Activated CD4-positive, alpha-beta T cell treated with anti-CD3 and anti-CD28 coated beads, Interleukin-2, amount 10 ng/mL, durations not matched to agents 7 days and 5 days (primary cell): ENCODE measurements at regions not wholly inside any gene's neighbourhood (a gene's known extent, or its start where the extent isn't known, plus 50 kb on each side); places are given as distances from the start of the nearest gene placed in this dataset.

Experiments used
- CTCF ChIA-PET: fragments of 350-600 bp; sonication (Branson Sonifier 250); formaldehyde crosslinking; loops from one replicate; lab custom pipeline; 2021; ENCODE audit warnings: antibody characterized with exemption; lab: Charles Lee
- POLR2A ChIA-PET: fragments of 350-600 bp; sonication (Branson Sonifier 250); formaldehyde crosslinking; loops from one replicate; lab custom pipeline; 2021; ENCODE audit warnings: antibody characterized with exemption; lab: Charles Lee
- DNase-seq: peaks from one replicate; pipeline ENCODE4 v3.0.0-alpha.2; 2020
- H3K27ac Mint-ChIP-seq: one replicate; pipeline ENCODE4 v1.8.0; 2021; ENCODE audit warnings: mild to moderate bottlenecking, moderate library complexity, mixed read lengths
- H3K27me3 Mint-ChIP-seq: one replicate; pipeline ENCODE4 v1.8.0; 2021; ENCODE audit warnings: mixed read lengths
- H3K36me3 Mint-ChIP-seq: one replicate; pipeline ENCODE4 v1.8.0; 2021; ENCODE audit warnings: low read depth, mixed read lengths
- H3K4me1 Mint-ChIP-seq: one replicate; pipeline ENCODE4 v1.8.0; 2021; ENCODE audit warnings: mixed read lengths
- H3K4me3 Mint-ChIP-seq: one replicate; pipeline ENCODE4 v1.8.0; 2021; ENCODE audit warnings: mild to moderate bottlenecking, moderate library complexity, mixed read lengths
- H3K9me3 Mint-ChIP-seq: one replicate; pipeline ENCODE4 v1.8.0; 2021; ENCODE audit warnings: mixed read lengths

- ChIA-PET CTCF (interaction anchor here (0.5 to 1.2 kb wide), 2 partner anchors 10 to 322 kb away, joined by 3 read pairs; no protein-coding TSS in a partner anchor), POLR2A (no interaction called here)
- Mint-ChIP-seq H3K27ac (no peak overlapping the region), H3K4me3 (no peak overlapping the region), H3K4me1 (no peaks in the 10 kb centered on the region), H3K27me3 (peaks cover 12% of the 10 kb centered on the region), H3K9me3 (no peaks in the 10 kb centered on the region), H3K36me3 (no peaks in the 10 kb centered on the region)
- no peak for DNase-seq
These were observed 455.6 kb upstream of the ACVR2A start for GRCh38 chr2:147389218-147389617.

- no peaks in the 10 kb centered on the region for H3K9me3 Mint-ChIP-seq
- DNase-seq, result no peak
- ChIA-PET POLR2A (no interaction called here), CTCF (interaction anchor here (1.2 kb wide), 1 partner anchor 9 kb away, joined by 3 read pairs; no protein-coding TSS in a partner anchor)
- H3K36me3 Mint-ChIP-seq, result no peaks in the 10 kb centered on the region
- no peaks in the 10 kb centered on the region for H3K4me1 Mint-ChIP-seq
- no peak overlapping the region for H3K4me3 Mint-ChIP-seq
- peaks cover 12% of the 10 kb centered on the region for H3K27me3 Mint-ChIP-seq
- H3K27ac Mint-ChIP-seq, result no peak overlapping the region
These were observed 456.6 kb upstream of the ACVR2A start for GRCh38 chr2:147388217-147388616.

GRCh38 chr2:147386284-147386683, 458.5 kb upstream of the ACVR2A start:
- no peaks in the 10 kb centered on the region for H3K36me3 Mint-ChIP-seq
- POLR2A ChIA-PET, result no interaction called here

GRCh38 chr2:147385600-147385999, 459.2 kb upstream of the ACVR2A start:
- Mint-ChIP-seq H3K27me3 (peaks cover 12% of the 10 kb centered on the region), H3K27ac (no peak overlapping the region), H3K4me1 (no peaks in the 10 kb centered on the region), H3K36me3 (no peaks in the 10 kb centered on the region), H3K9me3 (no peaks in the 10 kb centered on the region), H3K4me3 (no peak overlapping the region)
- ChIA-PET POLR2A (no interaction called here), CTCF (no interaction called here)
- DNase-seq, result no peak

More at GRCh38 chr2:147386284-147386683, 458.5 kb upstream of the ACVR2A start:
- CTCF ChIA-PET, result interaction anchor here (0.8 to 1.4 kb wide), 3 partner anchors 9 to 33 kb away, joined by 3 read pairs; no protein-coding TSS in a partner anchor
- Mint-ChIP-seq H3K9me3 (no peaks in the 10 kb centered on the region), H3K4me3 (no peak overlapping the region), H3K27ac (no peak overlapping the region), H3K4me1 (no peaks in the 10 kb centered on the region), H3K27me3 (peaks cover 12% of the 10 kb centered on the region)
- DNase-seq, result no peak

- ChIA-PET CTCF (no interaction called here), POLR2A (no interaction called here)
- Mint-ChIP-seq H3K4me3 (no peak overlapping the region), H3K27ac (no peak overlapping the region), H3K27me3 (peaks cover 12% of the 10 kb centered on the region), H3K36me3 (no peaks in the 10 kb centered on the region), H3K4me1 (no peaks in the 10 kb centered on the region), H3K9me3 (no peaks in the 10 kb centered on the region)
- DNase-seq, result no peak
These were observed 460.2 kb upstream of the ACVR2A start for GRCh38 chr2:147384659-147385058.

- Mint-ChIP-seq H3K36me3 (no peaks in the 10 kb centered on the region), H3K4me1 (no peaks in the 10 kb centered on the region), H3K4me3 (no peak overlapping the region), H3K9me3 (no peaks in the 10 kb centered on the region), H3K27me3 (peaks cover 4% of the 10 kb centered on the region), H3K27ac (no peak overlapping the region)
- no peak for DNase-seq
- ChIA-PET POLR2A (no interaction called here), CTCF (no interaction called here)
These were observed 462.4 kb upstream of the ACVR2A start for GRCh38 chr2:147382322-147382948.

GRCh38 chr2:147378403-147378802, 466.4 kb upstream of the ACVR2A start:
- no peaks in the 10 kb centered on the region for H3K36me3 Mint-ChIP-seq
- H3K4me3 Mint-ChIP-seq, result no peak overlapping the region
- H3K27ac Mint-ChIP-seq, result no peak overlapping the region
- ChIA-PET CTCF (interaction anchor here (0.6 kb wide), 1 partner anchor 567 kb away, joined by 5 read pairs; no protein-coding TSS in a partner anchor), POLR2A (no interaction called here)
- peaks cover 4% of the 10 kb centered on the region for H3K4me1 Mint-ChIP-seq
- no peaks in the 10 kb centered on the region for H3K27me3 Mint-ChIP-seq
- H3K9me3 Mint-ChIP-seq, result no peaks in the 10 kb centered on the region
- DNase-seq, result no peak

- H3K27me3 Mint-ChIP-seq, result peaks cover 14% of the 10 kb centered on the region
- CTCF ChIA-PET, result interaction anchor here (0.6 to 2.3 kb wide), 2 partner anchors 10 to 248 kb away, joined by 3 to 5 read pairs; no protein-coding TSS in a partner anchor
- H3K4me3 Mint-ChIP-seq, result no peak overlapping the region
- H3K36me3 Mint-ChIP-seq, result peaks cover 1% of the 10 kb centered on the region
- H3K27ac Mint-ChIP-seq, result no peak overlapping the region
- POLR2A ChIA-PET, result no interaction called here
- H3K4me1 Mint-ChIP-seq, result peaks cover 4% of the 10 kb centered on the region
- no peak for DNase-seq
- no peaks in the 10 kb centered on the region for H3K9me3 Mint-ChIP-seq
These were observed 469.8 kb upstream of the ACVR2A start for GRCh38 chr2:147375073-147375472.

GRCh38 chr2:147374423-147374811, 470.4 kb upstream of the ACVR2A start:
- DNase-seq, result no peak
- Mint-ChIP-seq H3K9me3 (no peaks in the 10 kb centered on the region), H3K4me1 (peaks cover 4% of the 10 kb centered on the region), H3K4me3 (no peak overlapping the region), H3K27ac (no peak overlapping the region), H3K36me3 (peaks cover 1% of the 10 kb centered on the region), H3K27me3 (peaks cover 14% of the 10 kb centered on the region)
- ChIA-PET CTCF (interaction anchor here (2.3 kb wide), 1 partner anchor 9 kb away, joined by 5 read pairs; no protein-coding TSS in a partner anchor), POLR2A (no interaction called here)

- Mint-ChIP-seq H3K27me3 (peaks cover 14% of the 10 kb centered on the region), H3K9me3 (no peaks in the 10 kb centered on the region), H3K4me1 (peaks cover 4% of the 10 kb centered on the region), H3K36me3 (peaks cover 1% of the 10 kb centered on the region), H3K27ac (no peak overlapping the region), H3K4me3 (no peak overlapping the region)
- no peak for DNase-seq
- POLR2A ChIA-PET, result no interaction called here
- CTCF ChIA-PET, result interaction anchor here (2.3 kb wide), 1 partner anchor 9 kb away, joined by 5 read pairs; no protein-coding TSS in a partner anchor
These were observed 470.9 kb upstream of the ACVR2A start for GRCh38 chr2:147373800-147374422.

GRCh38 chr2:147368306-147368705, 476.5 kb upstream of the ACVR2A start:
- ChIA-PET POLR2A (no interaction called here), CTCF (no interaction called here)
- Mint-ChIP-seq H3K9me3 (peaks cover 13% of the 10 kb centered on the region), H3K27me3 (peaks cover 14% of the 10 kb centered on the region), H3K4me1 (peaks cover 13% of the 10 kb centered on the region), H3K4me3 (no peak overlapping the region), H3K27ac (no peak overlapping the region), H3K36me3 (peaks cover 8% of the 10 kb centered on the region)
- no peak for DNase-seq

GRCh38 chr2:147366279-147366678, 478.6 kb upstream of the ACVR2A start:
- Mint-ChIP-seq H3K27me3 (peaks cover 10% of the 10 kb centered on the region), H3K9me3 (peaks cover 13% of the 10 kb centered on the region), H3K27ac (no peak overlapping the region), H3K4me3 (no peak overlapping the region), H3K36me3 (peaks cover 7% of the 10 kb centered on the region), H3K4me1 (peaks cover 13% of the 10 kb centered on the region)
- no peak for DNase-seq
- POLR2A ChIA-PET, result no interaction called here
- CTCF ChIA-PET, result no interaction called here

- Mint-ChIP-seq H3K27ac (no peak overlapping the region), H3K4me3 (no peak overlapping the region), H3K36me3 (peaks cover 7% of the 10 kb centered on the region), H3K9me3 (peaks cover 13% of the 10 kb centered on the region), H3K27me3 (peaks cover 6% of the 10 kb centered on the region), H3K4me1 (peaks cover 13% of the 10 kb centered on the region)
- no peak for DNase-seq
- ChIA-PET POLR2A (no interaction called here), CTCF (interaction anchor here (1.0 kb wide), 1 partner anchor 9 kb away, joined by 5 read pairs; no protein-coding TSS in a partner anchor)
These were observed 479.2 kb upstream of the ACVR2A start for GRCh38 chr2:147365622-147366021.
